Right lobe of liver (tissue), 4 donors: ENCODE measurements at regions not wholly inside any gene's neighbourhood (a gene's known extent, or its start where the extent isn't known, plus 50 kb on each side); places are given as distances from the start of the nearest gene placed in this dataset.

Experiments used
- POLR2A ChIP-seq: fragments of 450-650 bp; IDR thresholded peaks from one replicate; pipeline ENCODE4 v1.6.1; 2017; ENCODE audit warnings: antibody characterized with exemption, mild to moderate bottlenecking
- TF ChIP-seq, protein P1 (sequence below), 4 donors: fragments of 200-600 bp in 3 of 4; fragments of 450-650 bp in 1 of 4; IDR thresholded peaks; one replicate each; pipeline versions ENCODE4 v1.5.1 to v1.8.0; 2016 to 2022; ENCODE audit warnings: antibody characterized with exemption in 4 of 4, mild to moderate bottlenecking in 2 of 4
- donor health status: DM: no; HTN: no; CAD: no.
- donor health status: DM: no; HTN: no; CAD: no.
- donor health status: DM: no; HTN: yes; CAD: no.

DNA sequence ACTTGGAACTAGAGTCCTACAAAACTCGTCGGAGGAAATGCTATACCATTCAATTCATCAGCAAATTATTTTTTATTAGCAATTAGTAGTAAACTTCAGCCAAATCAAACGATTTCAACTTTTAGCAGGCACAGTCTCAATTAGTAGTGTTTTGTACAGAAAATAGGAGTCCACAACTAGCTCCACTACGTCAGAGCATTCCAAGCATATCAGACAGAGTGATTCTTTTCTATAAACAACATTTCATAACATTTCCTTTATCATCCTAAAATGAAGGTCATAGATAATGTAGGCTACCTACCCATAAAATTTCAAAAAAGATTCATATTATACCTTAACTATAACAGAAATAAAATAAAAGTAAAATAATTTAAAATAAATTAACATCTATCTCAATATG lies 169.9 kb downstream of the KIF18A start:
- TF ChIP-seq, protein P1, sequence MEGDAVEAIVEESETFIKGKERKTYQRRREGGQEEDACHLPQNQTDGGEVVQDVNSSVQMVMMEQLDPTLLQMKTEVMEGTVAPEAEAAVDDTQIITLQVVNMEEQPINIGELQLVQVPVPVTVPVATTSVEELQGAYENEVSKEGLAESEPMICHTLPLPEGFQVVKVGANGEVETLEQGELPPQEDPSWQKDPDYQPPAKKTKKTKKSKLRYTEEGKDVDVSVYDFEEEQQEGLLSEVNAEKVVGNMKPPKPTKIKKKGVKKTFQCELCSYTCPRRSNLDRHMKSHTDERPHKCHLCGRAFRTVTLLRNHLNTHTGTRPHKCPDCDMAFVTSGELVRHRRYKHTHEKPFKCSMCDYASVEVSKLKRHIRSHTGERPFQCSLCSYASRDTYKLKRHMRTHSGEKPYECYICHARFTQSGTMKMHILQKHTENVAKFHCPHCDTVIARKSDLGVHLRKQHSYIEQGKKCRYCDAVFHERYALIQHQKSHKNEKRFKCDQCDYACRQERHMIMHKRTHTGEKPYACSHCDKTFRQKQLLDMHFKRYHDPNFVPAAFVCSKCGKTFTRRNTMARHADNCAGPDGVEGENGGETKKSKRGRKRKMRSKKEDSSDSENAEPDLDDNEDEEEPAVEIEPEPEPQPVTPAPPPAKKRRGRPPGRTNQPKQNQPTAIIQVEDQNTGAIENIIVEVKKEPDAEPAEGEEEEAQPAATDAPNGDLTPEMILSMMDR (IDR thresholded peaks at IDR 0.05): no peak
- no peak for TF ChIP-seq POLR2A
